ENCODE measurements at regions not wholly inside any gene's neighbourhood (a gene's known extent, or its start where the extent isn't known, plus 50 kb on each side); places are given as distances from the start of the nearest gene placed in this dataset.

DNA sequence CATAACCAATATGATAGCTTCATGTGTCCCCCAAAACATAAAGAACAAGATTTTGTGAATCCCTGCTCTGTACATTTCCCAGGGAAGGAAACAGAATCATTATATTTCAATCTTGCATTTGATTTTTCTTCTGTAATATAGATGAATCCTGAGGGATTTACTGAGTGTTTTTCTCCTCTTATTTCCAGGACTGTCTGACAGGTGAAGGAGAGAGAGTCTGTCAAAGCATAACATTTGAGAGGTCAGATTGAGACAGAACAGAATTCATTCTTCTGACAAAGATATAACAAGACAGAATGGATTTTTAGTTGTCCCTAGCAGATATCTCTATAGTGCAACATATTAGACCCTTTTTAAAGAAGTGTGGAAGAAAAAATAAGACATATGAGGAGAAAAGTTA is 354.5 kb upstream of the IZUMO3 start:
- TF ChIP-seq, protein P1, sequence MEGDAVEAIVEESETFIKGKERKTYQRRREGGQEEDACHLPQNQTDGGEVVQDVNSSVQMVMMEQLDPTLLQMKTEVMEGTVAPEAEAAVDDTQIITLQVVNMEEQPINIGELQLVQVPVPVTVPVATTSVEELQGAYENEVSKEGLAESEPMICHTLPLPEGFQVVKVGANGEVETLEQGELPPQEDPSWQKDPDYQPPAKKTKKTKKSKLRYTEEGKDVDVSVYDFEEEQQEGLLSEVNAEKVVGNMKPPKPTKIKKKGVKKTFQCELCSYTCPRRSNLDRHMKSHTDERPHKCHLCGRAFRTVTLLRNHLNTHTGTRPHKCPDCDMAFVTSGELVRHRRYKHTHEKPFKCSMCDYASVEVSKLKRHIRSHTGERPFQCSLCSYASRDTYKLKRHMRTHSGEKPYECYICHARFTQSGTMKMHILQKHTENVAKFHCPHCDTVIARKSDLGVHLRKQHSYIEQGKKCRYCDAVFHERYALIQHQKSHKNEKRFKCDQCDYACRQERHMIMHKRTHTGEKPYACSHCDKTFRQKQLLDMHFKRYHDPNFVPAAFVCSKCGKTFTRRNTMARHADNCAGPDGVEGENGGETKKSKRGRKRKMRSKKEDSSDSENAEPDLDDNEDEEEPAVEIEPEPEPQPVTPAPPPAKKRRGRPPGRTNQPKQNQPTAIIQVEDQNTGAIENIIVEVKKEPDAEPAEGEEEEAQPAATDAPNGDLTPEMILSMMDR (IDR thresholded peaks at IDR 0.05): no peak
- TF ChIP-seq POLR2AphosphoS5 (IDR thresholded peaks at IDR 0.05; ENCODE audit: low read depth, low read length): no peak
